Liver (tissue), 3 donors: ENCODE measurements at regions not wholly inside any gene's neighbourhood (a gene's known extent, or its start where the extent isn't known, plus 50 kb on each side); places are given as distances from the start of the nearest gene placed in this dataset.

Experiments used
- JUND ChIP-seq, 2 donors: IDR thresholded peaks; 2 replicates each; pipeline ENCODE4 v1.6.1; 2016; ENCODE audit warnings: antibody characterized with exemption in 2 of 2
- SP1 ChIP-seq: IDR thresholded peaks from 2 replicates; pipeline ENCODE4 v1.6.1; 2018; ENCODE audit warnings: antibody characterized with exemption, mild to moderate bottlenecking
- TAF1 ChIP-seq: conservative IDR thresholded peaks from 2 replicates; pipeline ENCODE4 v1.6.1; 2016; ENCODE audit warnings: antibody characterized with exemption, mild to moderate bottlenecking
- TF ChIP-seq, protein P1 (sequence below): fragments of 150-350 bp; IDR thresholded peaks from 2 replicates; pipeline ENCODE4 v1.5.1; 2017; ENCODE audit warnings: improper control_type of control experiment, low read depth, low read length; ENCODE audit not compliant: missing input control
- TF ChIP-seq, protein P2 (sequence below): IDR thresholded peaks from 2 replicates; pipeline ENCODE4 v1.6.1; 2016; ENCODE audit warnings: antibody characterized with exemption
- donor health status: healthy.
- donor health status: healthy.

GRCh38 chr4:79178760-79179159 lies 147.1 kb downstream of the NAA11 start:
- TF ChIP-seq, protein P1, sequence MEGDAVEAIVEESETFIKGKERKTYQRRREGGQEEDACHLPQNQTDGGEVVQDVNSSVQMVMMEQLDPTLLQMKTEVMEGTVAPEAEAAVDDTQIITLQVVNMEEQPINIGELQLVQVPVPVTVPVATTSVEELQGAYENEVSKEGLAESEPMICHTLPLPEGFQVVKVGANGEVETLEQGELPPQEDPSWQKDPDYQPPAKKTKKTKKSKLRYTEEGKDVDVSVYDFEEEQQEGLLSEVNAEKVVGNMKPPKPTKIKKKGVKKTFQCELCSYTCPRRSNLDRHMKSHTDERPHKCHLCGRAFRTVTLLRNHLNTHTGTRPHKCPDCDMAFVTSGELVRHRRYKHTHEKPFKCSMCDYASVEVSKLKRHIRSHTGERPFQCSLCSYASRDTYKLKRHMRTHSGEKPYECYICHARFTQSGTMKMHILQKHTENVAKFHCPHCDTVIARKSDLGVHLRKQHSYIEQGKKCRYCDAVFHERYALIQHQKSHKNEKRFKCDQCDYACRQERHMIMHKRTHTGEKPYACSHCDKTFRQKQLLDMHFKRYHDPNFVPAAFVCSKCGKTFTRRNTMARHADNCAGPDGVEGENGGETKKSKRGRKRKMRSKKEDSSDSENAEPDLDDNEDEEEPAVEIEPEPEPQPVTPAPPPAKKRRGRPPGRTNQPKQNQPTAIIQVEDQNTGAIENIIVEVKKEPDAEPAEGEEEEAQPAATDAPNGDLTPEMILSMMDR = no peak
- TF ChIP-seq TAF1 (no peak), SP1 (no peak), JUND (IDR thresholded peaks at IDR 0.05) (no peak)
- TF ChIP-seq, protein P2, sequence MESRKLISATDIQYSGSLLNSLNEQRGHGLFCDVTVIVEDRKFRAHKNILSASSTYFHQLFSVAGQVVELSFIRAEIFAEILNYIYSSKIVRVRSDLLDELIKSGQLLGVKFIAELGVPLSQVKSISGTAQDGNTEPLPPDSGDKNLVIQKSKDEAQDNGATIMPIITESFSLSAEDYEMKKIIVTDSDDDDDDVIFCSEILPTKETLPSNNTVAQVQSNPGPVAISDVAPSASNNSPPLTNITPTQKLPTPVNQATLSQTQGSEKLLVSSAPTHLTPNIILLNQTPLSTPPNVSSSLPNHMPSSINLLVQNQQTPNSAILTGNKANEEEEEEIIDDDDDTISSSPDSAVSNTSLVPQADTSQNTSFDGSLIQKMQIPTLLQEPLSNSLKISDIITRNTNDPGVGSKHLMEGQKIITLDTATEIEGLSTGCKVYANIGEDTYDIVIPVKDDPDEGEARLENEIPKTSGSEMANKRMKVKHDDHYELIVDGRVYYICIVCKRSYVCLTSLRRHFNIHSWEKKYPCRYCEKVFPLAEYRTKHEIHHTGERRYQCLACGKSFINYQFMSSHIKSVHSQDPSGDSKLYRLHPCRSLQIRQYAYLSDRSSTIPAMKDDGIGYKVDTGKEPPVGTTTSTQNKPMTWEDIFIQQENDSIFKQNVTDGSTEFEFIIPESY = no peak
